NCI-H1105 (cell line): ENCODE measurements at regions not wholly inside any gene's neighbourhood (a gene's known extent, or its start where the extent isn't known, plus 50 kb on each side); places are given as distances from the start of the nearest gene placed in this dataset.
"Not testable (repeated sequence)": the region's sequence is repeated elsewhere in the genome, so short reads cannot be mapped to it uniquely, and the experiment has no call there.

ENCODE experiments used
- DNase-seq: peaks from one replicate; lab custom pipeline; 2025; lab: John Stamatoyannopoulos, UW

GRCh38 chr6:12479451-12479850, 189.3 kb downstream of the EDN1 start:
- no peak for DNase-seq

- no peak for DNase-seq
Measured at GRCh38 chr6:12479881-12480280, 189.7 kb downstream of the EDN1 start.

- no peak for DNase-seq
Measured at GRCh38 chr6:12480379-12480778, 190.2 kb downstream of the EDN1 start.

- no peak for DNase-seq
Measured at GRCh38 chr6:12481292-12481691, 191.1 kb downstream of the EDN1 start.

GRCh38 chr6:12481850-12482249, 191.7 kb downstream of the EDN1 start:
- DNase-seq = no peak

GRCh38 chr6:12482386-12483375, 192.5 kb downstream of the EDN1 start:
- no peak for DNase-seq

- DNase-seq = no peak
Measured at GRCh38 chr6:12483712-12484111, 193.6 kb downstream of the EDN1 start.

- DNase-seq = no peak
Measured at GRCh38 chr6:12484519-12484918, 194.4 kb downstream of the EDN1 start.

- DNase-seq = no peak
Measured at GRCh38 chr6:12485226-12485764, 195.1 kb downstream of the EDN1 start.

- no peak for DNase-seq
Measured at GRCh38 chr6:12485837-12486236, 195.7 kb downstream of the EDN1 start.

GRCh38 chr6:12490351-12490903, 200.3 kb downstream of the EDN1 start:
- no peak for DNase-seq

- no peak for DNase-seq
Measured at GRCh38 chr6:12490904-12491571, 200.9 kb downstream of the EDN1 start.

GRCh38 chr6:12492929-12493328, 202.8 kb downstream of the EDN1 start:
- not testable (repeated sequence) for DNase-seq

GRCh38 chr6:12493446-12493845, 203.3 kb downstream of the EDN1 start:
- no peak for DNase-seq

- no peak for DNase-seq
Measured at GRCh38 chr6:12494161-12494560, 204.0 kb downstream of the EDN1 start.

GRCh38 chr6:12501990-12502389, 211.8 kb downstream of the EDN1 start:
- no peak for DNase-seq

GRCh38 chr6:12504325-12504966, 212.1 kb upstream of the PHACTR1 start:
- DNase-seq = no peak

- no peak for DNase-seq
Measured at GRCh38 chr6:12505486-12505885, 211.1 kb upstream of the PHACTR1 start.

GRCh38 chr6:12506159-12506558, 210.4 kb upstream of the PHACTR1 start:
- no peak for DNase-seq

GRCh38 chr6:12507636-12508035, 208.9 kb upstream of the PHACTR1 start:
- DNase-seq = no peak

- DNase-seq = no peak
Measured at GRCh38 chr6:12508553-12508952, 208.0 kb upstream of the PHACTR1 start.

- DNase-seq = no peak
Measured at GRCh38 chr6:12509060-12509459, 207.5 kb upstream of the PHACTR1 start.
